ENCODE measurements at regions not wholly inside any gene's neighbourhood (a gene's known extent, or its start where the extent isn't known, plus 50 kb on each side); places are given as distances from the start of the nearest gene placed in this dataset.

- H3K4me3 ChIP-seq (ENCODE audit: low read depth, low read length), result no peak overlapping the region
- TF ChIP-seq CTCF (IDR thresholded peaks at IDR 0.05; ENCODE audit: insufficient read depth, low read depth, low read length, missing control alignments), result no peak
- DNase-seq (ENCODE audit: low read depth), result no peak
Measured at GRCh38 chr12:87310126-87310525, 719.1 kb downstream of the C12orf50 start.

- no peak for DNase-seq (ENCODE audit: low read depth)
- no peak overlapping the region for H3K4me3 ChIP-seq (ENCODE audit: low read depth, low read length)
- TF ChIP-seq CTCF (IDR thresholded peaks at IDR 0.05; ENCODE audit: insufficient read depth, low read depth, low read length, missing control alignments), result no peak
Measured at GRCh38 chr12:87305481-87305880, 723.7 kb downstream of the C12orf50 start.

- no peak for TF ChIP-seq CTCF (IDR thresholded peaks at IDR 0.05; ENCODE audit: insufficient read depth, low read depth, low read length, missing control alignments)
- no peak for DNase-seq (ENCODE audit: low read depth)
- no peak overlapping the region for H3K4me3 ChIP-seq (ENCODE audit: low read depth, low read length)
Measured at GRCh38 chr12:87304406-87304805, 724.8 kb downstream of the C12orf50 start.

- H3K4me3 ChIP-seq (ENCODE audit: low read depth, low read length), result no peak overlapping the region
- DNase-seq (ENCODE audit: low read depth), result no peak
- TF ChIP-seq CTCF (IDR thresholded peaks at IDR 0.05; ENCODE audit: insufficient read depth, low read depth, low read length, missing control alignments), result no peak
Measured at GRCh38 chr12:87303396-87304012, 725.7 kb downstream of the C12orf50 start.

- no peak overlapping the region for H3K4me3 ChIP-seq (ENCODE audit: low read depth, low read length)
- DNase-seq (ENCODE audit: low read depth), result no peak
- TF ChIP-seq CTCF (IDR thresholded peaks at IDR 0.05; ENCODE audit: insufficient read depth, low read depth, low read length, missing control alignments), result no peak
Measured at GRCh38 chr12:87302126-87302745, 727.0 kb downstream of the C12orf50 start.

- DNase-seq (ENCODE audit: low read depth), result no peak
- TF ChIP-seq CTCF (IDR thresholded peaks at IDR 0.05; ENCODE audit: insufficient read depth, low read depth, low read length, missing control alignments), result no peak
- no peak overlapping the region for H3K4me3 ChIP-seq (ENCODE audit: low read depth, low read length)
Measured at GRCh38 chr12:87290505-87290904, 738.7 kb downstream of the C12orf50 start.

GRCh38 chr12:87283886-87284285 lies 745.3 kb downstream of the C12orf50 start:
- no peak for TF ChIP-seq CTCF (IDR thresholded peaks at IDR 0.05; ENCODE audit: insufficient read depth, low read depth, low read length, missing control alignments)
- no peak overlapping the region for H3K4me3 ChIP-seq (ENCODE audit: low read depth, low read length)
- DNase-seq (ENCODE audit: low read depth), result no peak

All from GM12865 (cell line).